Parathyroid adenoma (tissue), 2 donors: ENCODE measurements at regions not wholly inside any gene's neighbourhood (a gene's known extent, or its start where the extent isn't known, plus 50 kb on each side); places are given as distances from the start of the nearest gene placed in this dataset.

ENCODE experiments used
- H2AFZ ChIP-seq: fragments of 300-600 bp; sonication (generic); one replicate; pipeline ENCODE4 v1.7.0; 2017; ENCODE audit warnings: antibody characterized with exemption, mild to moderate bottlenecking
- H3K27ac ChIP-seq: fragments of 300-600 bp; sonication (generic); one replicate; pipeline ENCODE4 v1.7.0; 2017
- H3K27me3 ChIP-seq: fragments of 300-600 bp; sonication (generic); one replicate; pipeline ENCODE4 v1.7.0; 2017; ENCODE audit warnings: low read length; ENCODE audit not compliant: control insufficient read depth, insufficient read depth
- H3K36me3 ChIP-seq: fragments of 300-600 bp; sonication (generic); one replicate; pipeline ENCODE4 v1.7.0; 2017; ENCODE audit warnings: low read length; ENCODE audit not compliant: control insufficient read depth, insufficient read depth
- H3K4me1 ChIP-seq: fragments of 300-600 bp; sonication (generic); one replicate; pipeline ENCODE4 v1.7.0; 2017; ENCODE audit warnings: control low read depth
- H3K4me2 ChIP-seq: fragments of 300-600 bp; sonication (generic); one replicate; pipeline ENCODE4 v1.7.0; 2017; ENCODE audit warnings: low read length
- H3K4me3 ChIP-seq: fragments of 300-600 bp; sonication (generic); one replicate; pipeline ENCODE4 v1.7.0; 2017; ENCODE audit warnings: low read depth, low read length
- H3K79me2 ChIP-seq: fragments of 300-600 bp; sonication (generic); one replicate; pipeline ENCODE4 v1.7.0; 2017; ENCODE audit warnings: control low read depth
- H3K9ac ChIP-seq: fragments of 300-600 bp; sonication (generic); one replicate; pipeline ENCODE4 v1.7.0; 2017; ENCODE audit warnings: mild to moderate bottlenecking
- H3K9me3 ChIP-seq: fragments of 300-600 bp; sonication (generic); one replicate; pipeline ENCODE4 v1.7.0; 2017; ENCODE audit warnings: low read length; ENCODE audit not compliant: control insufficient read depth
- CTCF ChIP-seq: fragments of 300-600 bp; sonication (generic); IDR thresholded peaks from one replicate; pipeline ENCODE4 v1.7.0; 2017; ENCODE audit warnings: antibody characterized with exemption, mild to moderate bottlenecking
- donor health status: primary hyperparathyroidism.

- Histone ChIP-seq H3K4me1 (no peaks in the 10 kb centered on the region), H3K36me3 (no peaks in the 10 kb centered on the region), H3K79me2 (no peaks in the 10 kb centered on the region), H3K4me2 (no peak overlapping the region), H3K4me3 (no peak overlapping the region), H2AFZ (no peak overlapping the region), H3K27ac (no peak overlapping the region), H3K9me3 (no peaks in the 10 kb centered on the region), H3K9ac (no peak overlapping the region), H3K27me3 (no peaks in the 10 kb centered on the region)
- no peak for TF ChIP-seq CTCF
These were observed 264.0 kb upstream of the CAMK1G start for GRCh38 chr1:209319549-209319948.

GRCh38 chr1:209323743-209324142 lies 259.8 kb upstream of the CAMK1G start:
- Histone ChIP-seq H3K4me1 (no peaks in the 10 kb centered on the region), H3K4me2 (no peak overlapping the region), H3K36me3 (no peaks in the 10 kb centered on the region), H3K27me3 (no peaks in the 10 kb centered on the region), H3K9ac (no peak overlapping the region), H3K9me3 (no peaks in the 10 kb centered on the region), H3K27ac (no peak overlapping the region), H3K4me3 (no peak overlapping the region), H3K79me2 (no peaks in the 10 kb centered on the region), H2AFZ (no peak overlapping the region)
- TF ChIP-seq CTCF = no peak

GRCh38 chr1:209324901-209325871 lies 258.3 kb upstream of the CAMK1G start:
- no peak for TF ChIP-seq CTCF
- Histone ChIP-seq H3K36me3 (no peaks in the 10 kb centered on the region), H3K4me1 (no peaks in the 10 kb centered on the region), H3K9me3 (no peaks in the 10 kb centered on the region), H2AFZ (no peak overlapping the region), H3K9ac (no peak overlapping the region), H3K79me2 (no peaks in the 10 kb centered on the region), H3K4me3 (no peak overlapping the region), H3K4me2 (no peak overlapping the region), H3K27me3 (no peaks in the 10 kb centered on the region), H3K27ac (no peak overlapping the region)

- no peak for TF ChIP-seq CTCF
- Histone ChIP-seq H3K4me2 (no peak overlapping the region), H3K36me3 (no peaks in the 10 kb centered on the region), H3K4me1 (no peaks in the 10 kb centered on the region), H2AFZ (no peak overlapping the region), H3K79me2 (no peaks in the 10 kb centered on the region), H3K9ac (no peak overlapping the region), H3K27ac (no peak overlapping the region), H3K9me3 (no peaks in the 10 kb centered on the region), H3K27me3 (no peaks in the 10 kb centered on the region), H3K4me3 (no peak overlapping the region)
These were observed 257.4 kb upstream of the CAMK1G start for GRCh38 chr1:209326076-209326475.

- Histone ChIP-seq H3K27me3 (no peaks in the 10 kb centered on the region), H3K9me3 (no peaks in the 10 kb centered on the region), H3K79me2 (no peaks in the 10 kb centered on the region), H2AFZ (no peak overlapping the region), H3K36me3 (no peaks in the 10 kb centered on the region), H3K4me2 (no peak overlapping the region), H3K4me3 (no peak overlapping the region), H3K9ac (no peak overlapping the region), H3K27ac (no peak overlapping the region), H3K4me1 (no peaks in the 10 kb centered on the region)
- TF ChIP-seq CTCF = no peak
These were observed 256.7 kb upstream of the CAMK1G start for GRCh38 chr1:209326831-209327230.
